ENCODE measurements at regions not wholly inside any gene's neighbourhood (a gene's known extent, or its start where the extent isn't known, plus 50 kb on each side); places are given as distances from the start of the nearest gene placed in this dataset.

DNA sequence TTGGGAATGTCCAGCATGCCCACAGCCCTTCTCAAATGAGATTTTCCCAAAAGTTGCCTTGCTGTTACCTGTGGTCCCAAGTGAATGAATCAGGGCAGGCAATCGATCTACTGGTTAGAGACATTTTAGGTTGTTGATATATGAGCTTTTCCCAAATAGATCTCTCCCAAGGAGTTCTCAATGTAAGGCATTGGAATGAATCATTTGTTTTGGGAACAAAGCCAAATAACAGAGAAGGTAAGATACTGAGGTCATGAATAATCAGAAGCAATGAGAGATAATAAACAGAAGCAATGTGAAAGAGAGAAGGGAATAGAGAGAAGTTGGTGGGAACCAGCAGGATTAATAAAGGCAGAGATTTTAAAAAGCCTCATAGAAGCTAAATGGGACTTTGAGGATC is 93.6 kb upstream of the FER start:
- TF ChIP-seq, protein P1, sequence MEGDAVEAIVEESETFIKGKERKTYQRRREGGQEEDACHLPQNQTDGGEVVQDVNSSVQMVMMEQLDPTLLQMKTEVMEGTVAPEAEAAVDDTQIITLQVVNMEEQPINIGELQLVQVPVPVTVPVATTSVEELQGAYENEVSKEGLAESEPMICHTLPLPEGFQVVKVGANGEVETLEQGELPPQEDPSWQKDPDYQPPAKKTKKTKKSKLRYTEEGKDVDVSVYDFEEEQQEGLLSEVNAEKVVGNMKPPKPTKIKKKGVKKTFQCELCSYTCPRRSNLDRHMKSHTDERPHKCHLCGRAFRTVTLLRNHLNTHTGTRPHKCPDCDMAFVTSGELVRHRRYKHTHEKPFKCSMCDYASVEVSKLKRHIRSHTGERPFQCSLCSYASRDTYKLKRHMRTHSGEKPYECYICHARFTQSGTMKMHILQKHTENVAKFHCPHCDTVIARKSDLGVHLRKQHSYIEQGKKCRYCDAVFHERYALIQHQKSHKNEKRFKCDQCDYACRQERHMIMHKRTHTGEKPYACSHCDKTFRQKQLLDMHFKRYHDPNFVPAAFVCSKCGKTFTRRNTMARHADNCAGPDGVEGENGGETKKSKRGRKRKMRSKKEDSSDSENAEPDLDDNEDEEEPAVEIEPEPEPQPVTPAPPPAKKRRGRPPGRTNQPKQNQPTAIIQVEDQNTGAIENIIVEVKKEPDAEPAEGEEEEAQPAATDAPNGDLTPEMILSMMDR (conservative IDR thresholded peaks at IDR 0.05; ENCODE audit: low read length) = no peak
- TF ChIP-seq EZH2phosphoT487 (IDR thresholded peaks at IDR 0.05; ENCODE audit: borderline replicate concordance) = no peak

Measured in Loucy (cell line).